HEK293 (cell line): ENCODE measurements at regions not wholly inside any gene's neighbourhood (a gene's known extent, or its start where the extent isn't known, plus 50 kb on each side); places are given as distances from the start of the nearest gene placed in this dataset.

Source experiments
- CTCF ChIA-PET: fragments of 350-600 bp; formaldehyde crosslinking; extraction: SDS; loops from one replicate; lab custom pipeline; 2021; ENCODE audit warnings: antibody characterized with exemption; lab: Yijun Ruan, JAX
- POLR2A ChIA-PET: fragments of 300-600 bp; formaldehyde crosslinking; extraction: SDS; loops from one replicate; lab custom pipeline; 2020; ENCODE audit warnings: antibody characterized with exemption, inconsistent platforms; lab: Yijun Ruan, JAX
- H3K27ac ChIP-seq: fragments of 200-500 bp; sonication (Bioruptor generic); 2 replicates; pipeline ENCODE4 v1.5.1; 2014; ENCODE audit warnings: low read depth, low read length, control low read depth, inconsistent platforms; ENCODE audit errors: extremely low read depth
- H3K36me3 ChIP-seq, 2 experiments: fragments of 200-500 bp in 1 of 2; sonication (Bioruptor generic) in 1 of 2; 1 replicate in 1 of 2; 2 replicates in 1 of 2; pipeline ENCODE4 v1.5.1; 2014 to 2017; ENCODE audit warnings: inconsistent platforms in 2 of 2, low read length in 2 of 2; ENCODE audit not compliant: control insufficient read depth in 2 of 2, insufficient read depth in 1 of 2
- H3K4me1 ChIP-seq: fragments of 200-500 bp; sonication (Bioruptor generic); 2 replicates; pipeline ENCODE4 v1.5.1; 2014; ENCODE audit warnings: mild to moderate bottlenecking, low read length, inconsistent platforms; ENCODE audit not compliant: control insufficient read depth, insufficient read depth
- H3K4me3 ChIP-seq: 2 replicates; pipeline ENCODE4 v1.5.1; 2011; ENCODE audit warnings: low read depth, mild to moderate bottlenecking, control low read depth, low read length, moderate library complexity
- H3K9me3 ChIP-seq: fragments of 200-500 bp; sonication (Bioruptor generic); 2 replicates; pipeline ENCODE4 v1.5.1; 2014; ENCODE audit warnings: low read depth, low read length, inconsistent platforms; ENCODE audit not compliant: control insufficient read depth, insufficient read depth
- EGR2 ChIP-seq: fragments of 450-650 bp; formaldehyde crosslinking; IDR thresholded peaks from 2 replicates; pipeline ENCODE4 v1.5.1; 2016; ENCODE audit warnings: low read depth, missing biosample characterization, missing genetic modification characterization
- ELK4 ChIP-seq: IDR thresholded peaks from 2 replicates; pipeline ENCODE4 v1.6.1; 2011; ENCODE audit warnings: mild to moderate bottlenecking, low read depth, low read length, borderline replicate concordance
- KLF10 ChIP-seq: fragments of 450-650 bp; IDR thresholded peaks from 2 replicates; pipeline ENCODE4 v1.5.1; 2018; ENCODE audit warnings: missing biosample characterization, mild to moderate bottlenecking, missing genetic modification characterization
- KLF8 ChIP-seq: fragments of 450-650 bp; formaldehyde crosslinking; IDR thresholded peaks from 2 replicates; pipeline ENCODE4 v1.5.1; 2016; ENCODE audit warnings: missing biosample characterization, missing genetic modification characterization
- MZF1 ChIP-seq: fragments of 450-650 bp; formaldehyde crosslinking; IDR thresholded peaks from 2 replicates; pipeline ENCODE4 v1.5.1; 2017; ENCODE audit warnings: missing biosample characterization, missing genetic modification characterization, borderline replicate concordance
- PATZ1 ChIP-seq: fragments of 450-650 bp; formaldehyde crosslinking; IDR thresholded peaks from 2 replicates; pipeline ENCODE4 v1.5.1; 2016; ENCODE audit warnings: missing biosample characterization, missing genetic modification characterization
- SCRT2 ChIP-seq: fragments of 450-650 bp; formaldehyde crosslinking; IDR thresholded peaks from 2 replicates; pipeline ENCODE4 v1.5.1; 2016; ENCODE audit warnings: missing biosample characterization, missing genetic modification characterization
- SP3 ChIP-seq: fragments of 450-650 bp; formaldehyde crosslinking; IDR thresholded peaks from 2 replicates; pipeline ENCODE4 v1.5.1; 2016; ENCODE audit warnings: missing biosample characterization, missing genetic modification characterization
- ZBTB10 ChIP-seq: fragments of 450-650 bp; formaldehyde crosslinking; IDR thresholded peaks from 2 replicates; pipeline ENCODE4 v1.5.1; 2016; ENCODE audit warnings: missing biosample characterization, missing genetic modification characterization
- ZBTB44 ChIP-seq: fragments of 450-650 bp; IDR thresholded peaks from 2 replicates; pipeline ENCODE4 v1.5.1; 2018; ENCODE audit warnings: missing biosample characterization, mild to moderate bottlenecking, missing genetic modification characterization
- ZFP3 ChIP-seq: fragments of 450-650 bp; formaldehyde crosslinking; IDR thresholded peaks from 2 replicates; pipeline ENCODE4 v1.5.1; 2016; ENCODE audit warnings: low read depth, missing biosample characterization, missing genetic modification characterization
- ZNF148 ChIP-seq: fragments of 450-650 bp; formaldehyde crosslinking; IDR thresholded peaks from 2 replicates; pipeline ENCODE4 v1.5.0; 2017; ENCODE audit warnings: missing biosample characterization, missing genetic modification characterization, borderline replicate concordance
- ZNF169 ChIP-seq: fragments of 450-650 bp; formaldehyde crosslinking; IDR thresholded peaks from 2 replicates; pipeline ENCODE4 v1.5.1; 2016; ENCODE audit warnings: missing biosample characterization, missing genetic modification characterization
- ZNF292 ChIP-seq: fragments of 450-650 bp; formaldehyde crosslinking; IDR thresholded peaks from 2 replicates; pipeline ENCODE4 v1.5.1; 2016; ENCODE audit warnings: low read depth, missing biosample characterization, missing genetic modification characterization, borderline replicate concordance
- ZNF311 ChIP-seq: fragments of 450-650 bp; formaldehyde crosslinking; IDR thresholded peaks from 2 replicates; pipeline ENCODE4 v1.5.1; 2017; ENCODE audit warnings: missing biosample characterization, missing genetic modification characterization, borderline replicate concordance
- ZNF426 ChIP-seq: fragments of 450-650 bp; formaldehyde crosslinking; IDR thresholded peaks from 2 replicates; pipeline ENCODE4 v1.5.1; 2017; ENCODE audit warnings: missing biosample characterization, missing genetic modification characterization, mild to moderate bottlenecking, inconsistent platforms, moderate library complexity
- ZNF549 ChIP-seq: fragments of 450-650 bp; IDR thresholded peaks from 2 replicates; pipeline ENCODE4 v1.5.1; 2018; ENCODE audit warnings: missing biosample characterization, missing genetic modification characterization, mild to moderate bottlenecking, inconsistent platforms, moderate library complexity
- ZNF660 ChIP-seq: fragments of 450-650 bp; IDR thresholded peaks from 2 replicates; pipeline ENCODE4 v1.5.1; 2018; ENCODE audit warnings: missing biosample characterization, mild to moderate bottlenecking, missing genetic modification characterization
- ZNF701 ChIP-seq: fragments of 450-650 bp; formaldehyde crosslinking; IDR thresholded peaks from 2 replicates; pipeline ENCODE4 v1.5.1; 2016; ENCODE audit warnings: missing biosample characterization, missing genetic modification characterization
- ZNF837 ChIP-seq: fragments of 450-650 bp; formaldehyde crosslinking; IDR thresholded peaks from 2 replicates; pipeline ENCODE4 v1.5.1; 2016; ENCODE audit warnings: missing biosample characterization, missing genetic modification characterization
- ZSCAN16 ChIP-seq: fragments of 450-650 bp; formaldehyde crosslinking; IDR thresholded peaks from 2 replicates; pipeline ENCODE4 v1.5.1; 2016; ENCODE audit warnings: missing biosample characterization, missing genetic modification characterization
- TF ChIP-seq, protein P1 (sequence below): fragments of 450-650 bp; formaldehyde crosslinking; IDR thresholded peaks from 2 replicates; pipeline ENCODE4 v1.5.1; 2017; ENCODE audit warnings: missing biosample characterization, mild to moderate bottlenecking, missing genetic modification characterization, moderate library complexity
- TF ChIP-seq, protein P2 (sequence below): fragments of 450-650 bp; formaldehyde crosslinking; IDR thresholded peaks from 2 replicates; pipeline ENCODE4 v1.5.1; 2017; ENCODE audit warnings: missing biosample characterization, missing genetic modification characterization

DNA sequence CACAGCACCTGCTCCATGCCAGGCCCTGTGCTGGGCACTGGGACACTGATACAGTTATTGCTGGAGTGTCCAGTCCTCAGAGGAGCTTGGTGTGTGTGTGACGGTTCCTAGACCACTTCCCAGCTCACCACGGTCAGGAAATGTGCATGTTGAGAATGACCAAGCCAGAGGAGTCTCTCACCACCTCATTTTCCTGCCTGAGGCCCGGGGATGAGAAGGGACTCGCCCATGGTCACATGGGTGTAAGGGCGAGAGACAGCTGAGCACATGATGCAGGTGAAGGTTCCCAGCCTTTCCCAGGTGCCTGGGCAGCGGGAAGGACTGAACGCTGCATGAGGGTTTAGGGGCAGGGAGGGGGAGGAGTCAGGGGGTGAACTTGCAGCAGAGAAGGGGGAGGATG, 180.9 kb upstream of the TLE3 start:
- Histone ChIP-seq H3K4me1 (no peaks in the 10 kb centered on the region), H3K36me3 (no peaks in the 10 kb centered on the region), H3K9me3 (no peaks in the 10 kb centered on the region), H3K27ac (no peak overlapping the region), H3K4me3 (no peak overlapping the region)
- TF ChIP-seq ZSCAN16 (tag by site-specific recombination) (no peak), ZBTB44 (tag by site-specific recombination) (no peak), ZNF426 (no peak), KLF10 (tag by site-specific recombination) (no peak), KLF8 (tag by site-specific recombination) (no peak), MZF1 (tag by site-specific recombination) (no peak), ZNF549 (tag by site-specific recombination) (no peak), PATZ1 (no peak), ZNF292 (no peak), ZNF660 (no peak), EGR2 (tag by site-specific recombination) (no peak), ZFP3 (tag by site-specific recombination) (no peak), ZNF701 (tag by site-specific recombination) (no peak), ZBTB10 (tag by site-specific recombination) (no peak), SCRT2 (tag by site-specific recombination) (no peak)
- TF ChIP-seq, protein P1, sequence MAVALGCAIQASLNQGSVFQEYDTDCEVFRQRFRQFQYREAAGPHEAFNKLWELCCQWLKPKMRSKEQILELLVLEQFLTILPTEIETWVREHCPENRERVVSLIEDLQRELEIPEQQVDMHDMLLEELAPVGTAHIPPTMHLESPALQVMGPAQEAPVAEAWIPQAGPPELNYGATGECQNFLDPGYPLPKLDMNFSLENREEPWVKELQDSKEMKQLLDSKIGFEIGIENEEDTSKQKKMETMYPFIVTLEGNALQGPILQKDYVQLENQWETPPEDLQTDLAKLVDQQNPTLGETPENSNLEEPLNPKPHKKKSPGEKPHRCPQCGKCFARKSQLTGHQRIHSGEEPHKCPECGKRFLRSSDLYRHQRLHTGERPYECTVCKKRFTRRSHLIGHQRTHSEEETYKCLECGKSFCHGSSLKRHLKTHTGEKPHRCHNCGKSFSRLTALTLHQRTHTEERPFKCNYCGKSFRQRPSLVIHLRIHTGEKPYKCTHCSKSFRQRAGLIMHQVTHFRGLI = no peak
- CTCF ChIA-PET = no interaction called here
- POLR2A ChIA-PET = no interaction called here

- Histone ChIP-seq H3K9me3 (no peaks in the 10 kb centered on the region), H3K27ac (no peak overlapping the region), H3K36me3 (no peaks in the 10 kb centered on the region), H3K4me3 (no peak overlapping the region), H3K4me1 (no peaks in the 10 kb centered on the region)
- ChIA-PET POLR2A (no interaction called here), CTCF (no interaction called here)
- no peak for TF ChIP-seq ZNF148 (tag by site-specific recombination)
- TF ChIP-seq ELK4 = no peak
- TF ChIP-seq ZNF837 (tag by site-specific recombination) = no peak
- no peak for TF ChIP-seq ZNF169
- TF ChIP-seq, protein P2, sequence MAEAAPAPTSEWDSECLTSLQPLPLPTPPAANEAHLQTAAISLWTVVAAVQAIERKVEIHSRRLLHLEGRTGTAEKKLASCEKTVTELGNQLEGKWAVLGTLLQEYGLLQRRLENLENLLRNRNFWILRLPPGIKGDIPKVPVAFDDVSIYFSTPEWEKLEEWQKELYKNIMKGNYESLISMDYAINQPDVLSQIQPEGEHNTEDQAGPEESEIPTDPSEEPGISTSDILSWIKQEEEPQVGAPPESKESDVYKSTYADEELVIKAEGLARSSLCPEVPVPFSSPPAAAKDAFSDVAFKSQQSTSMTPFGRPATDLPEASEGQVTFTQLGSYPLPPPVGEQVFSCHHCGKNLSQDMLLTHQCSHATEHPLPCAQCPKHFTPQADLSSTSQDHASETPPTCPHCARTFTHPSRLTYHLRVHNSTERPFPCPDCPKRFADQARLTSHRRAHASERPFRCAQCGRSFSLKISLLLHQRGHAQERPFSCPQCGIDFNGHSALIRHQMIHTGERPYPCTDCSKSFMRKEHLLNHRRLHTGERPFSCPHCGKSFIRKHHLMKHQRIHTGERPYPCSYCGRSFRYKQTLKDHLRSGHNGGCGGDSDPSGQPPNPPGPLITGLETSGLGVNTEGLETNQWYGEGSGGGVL (tag by site-specific recombination) = no peak
- no peak for TF ChIP-seq ZNF311 (tag by site-specific recombination)
- TF ChIP-seq SP3 = no peak
These were observed 179.8 kb upstream of the TLE3 start for GRCh38 chr15:70277556-70277955.
